Mononuclear cell (primary cell): ENCODE measurements at regions not wholly inside any gene's neighbourhood (a gene's known extent, or its start where the extent isn't known, plus 50 kb on each side); places are given as distances from the start of the nearest gene placed in this dataset.

Experiments used
- H3K27me3 ChIP-seq: 2 replicates; pipeline ENCODE4 v1.6.0; 2011; ENCODE audit warnings: low read length, control low read depth; ENCODE audit not compliant: insufficient read depth
- H3K4me1 ChIP-seq: 2 replicates; pipeline ENCODE4 v1.5.1; 2011; ENCODE audit warnings: mild to moderate bottlenecking, low read length, control low read depth; ENCODE audit not compliant: insufficient read depth
- H3K4me3 ChIP-seq: 2 replicates; pipeline ENCODE4 v1.5.1; 2011; ENCODE audit warnings: mild to moderate bottlenecking, low read length, moderate library complexity
- H3K9me3 ChIP-seq: 2 replicates; pipeline ENCODE4 v1.5.1; 2011; ENCODE audit warnings: low read depth, mild to moderate bottlenecking, control low read depth, low read length

DNA sequence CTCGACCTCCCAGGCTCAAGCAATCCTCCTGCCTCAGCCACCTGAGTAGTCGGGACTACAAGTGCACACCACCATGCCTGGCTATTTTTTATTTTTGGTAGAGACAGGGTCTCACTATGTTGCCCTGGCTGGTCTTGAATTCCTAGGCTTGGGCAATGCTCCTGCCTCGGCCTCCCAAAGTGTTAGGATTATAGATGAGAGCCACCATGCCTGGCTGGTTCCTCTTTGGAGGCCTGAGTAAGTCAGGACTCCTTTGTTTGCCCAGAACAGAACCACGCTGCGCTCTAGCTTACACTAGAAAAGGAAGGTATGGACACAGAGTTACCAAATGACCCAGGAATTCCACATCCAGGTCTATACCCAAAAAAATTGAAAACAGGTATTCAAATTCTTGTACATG lies 135.9 kb upstream of the SLC1A4 start:
- Histone ChIP-seq H3K4me3 (no peak overlapping the region), H3K9me3 (no peaks in the 10 kb centered on the region), H3K4me1 (peaks cover 87% of the 10 kb centered on the region), H3K27me3 (no peaks in the 10 kb centered on the region)

- H3K27me3 ChIP-seq, result no peaks in the 10 kb centered on the region
- H3K4me3 ChIP-seq, result no peak overlapping the region
- H3K4me1 ChIP-seq, result peaks cover 87% of the 10 kb centered on the region
- no peaks in the 10 kb centered on the region for H3K9me3 ChIP-seq
Observed at GRCh38 chr2:64853894-64854293, 135.3 kb upstream of the SLC1A4 start.

GRCh38 chr2:64854773-64855237 lies 134.4 kb upstream of the SLC1A4 start:
- Histone ChIP-seq H3K4me1 (peaks cover 88% of the 10 kb centered on the region), H3K4me3 (no peak overlapping the region), H3K27me3 (no peaks in the 10 kb centered on the region), H3K9me3 (no peaks in the 10 kb centered on the region)

DNA sequence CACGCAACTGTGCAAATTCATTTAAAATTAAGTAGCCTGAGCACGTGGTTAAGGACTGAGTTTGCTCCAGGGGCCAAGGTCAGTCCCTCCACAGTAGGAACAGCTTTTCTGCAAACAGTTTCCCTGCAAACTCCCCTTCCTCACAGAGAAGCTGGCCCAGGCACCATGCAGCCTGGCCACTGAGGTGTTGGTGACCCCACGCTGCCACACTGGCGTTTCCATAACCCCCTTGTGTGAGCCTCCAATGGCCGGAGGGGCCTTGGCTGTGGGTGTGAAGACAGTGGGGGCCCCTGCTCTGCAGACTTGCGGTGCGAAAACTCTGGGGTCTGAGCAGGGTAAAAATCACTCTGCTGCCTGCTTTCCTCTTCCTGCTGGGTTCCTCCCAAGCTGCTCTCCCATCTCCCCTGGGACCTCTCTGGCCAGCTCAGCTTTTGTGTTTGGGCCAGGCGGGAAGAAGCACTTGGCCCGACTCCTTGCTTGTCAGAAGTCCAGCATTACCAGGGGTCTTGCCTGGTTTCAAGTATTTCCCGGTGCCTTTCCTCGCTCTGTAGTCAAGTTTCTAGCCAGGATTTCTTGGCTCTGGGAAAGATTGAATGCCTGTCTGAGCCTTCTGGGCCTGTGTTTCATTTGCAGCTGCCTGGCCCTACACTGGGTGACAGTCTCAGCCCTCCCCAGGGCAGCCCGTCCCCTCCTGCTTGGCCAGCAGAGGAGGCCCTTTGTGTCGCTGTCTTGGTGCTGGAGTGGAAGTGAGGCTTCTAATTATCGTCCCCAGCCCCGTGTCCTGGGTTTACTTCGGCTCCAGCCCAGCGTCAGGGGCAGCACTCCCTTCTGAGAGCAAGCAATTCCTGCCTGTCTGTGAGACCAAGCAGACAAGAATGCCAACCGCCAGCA lies 131.4 kb upstream of the SLC1A4 start:
- Histone ChIP-seq H3K9me3 (no peaks in the 10 kb centered on the region), H3K4me3 (no peak overlapping the region), H3K27me3 (no peaks in the 10 kb centered on the region), H3K4me1 (peaks cover 87% of the 10 kb centered on the region)

DNA sequence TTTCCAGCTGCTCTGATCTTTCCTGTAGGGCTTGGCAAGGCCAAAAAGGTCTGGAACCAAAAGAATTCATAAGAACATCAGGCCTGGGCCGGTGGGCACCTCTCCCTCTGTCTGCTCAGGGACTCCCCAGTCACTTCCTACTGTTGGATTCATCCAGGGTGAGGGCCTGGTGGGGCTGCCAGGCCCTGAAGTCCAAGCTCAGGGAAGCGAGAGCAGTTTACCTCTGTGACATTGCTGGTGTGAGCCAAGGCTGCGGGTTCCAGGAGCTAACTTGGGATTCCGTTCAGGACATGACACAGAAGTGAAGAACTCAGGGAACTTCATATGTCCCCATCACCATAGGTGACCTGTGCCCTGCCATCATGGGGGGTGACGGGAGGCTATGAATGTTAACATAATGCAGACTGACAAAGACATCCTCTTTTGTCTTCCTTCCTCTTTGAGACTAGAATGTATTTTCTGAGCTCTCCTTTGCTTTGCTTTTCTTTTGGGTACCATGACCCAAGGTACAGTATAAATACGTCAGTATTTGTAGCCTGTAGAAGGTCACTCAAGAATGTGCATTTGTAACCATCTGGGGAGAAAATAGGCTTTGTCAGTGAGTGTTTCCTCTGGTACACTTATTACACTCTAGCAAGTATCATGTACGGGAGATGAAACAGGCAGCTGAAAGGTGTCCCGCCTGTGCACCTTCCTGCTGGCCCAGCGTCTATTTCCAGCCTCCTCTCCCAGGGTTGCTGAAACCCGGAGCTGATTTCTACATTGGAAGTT lies 130.5 kb upstream of the SLC1A4 start:
- Histone ChIP-seq H3K4me3 (no peak overlapping the region), H3K9me3 (no peaks in the 10 kb centered on the region), H3K27me3 (no peaks in the 10 kb centered on the region), H3K4me1 (peaks cover 87% of the 10 kb centered on the region)

DNA sequence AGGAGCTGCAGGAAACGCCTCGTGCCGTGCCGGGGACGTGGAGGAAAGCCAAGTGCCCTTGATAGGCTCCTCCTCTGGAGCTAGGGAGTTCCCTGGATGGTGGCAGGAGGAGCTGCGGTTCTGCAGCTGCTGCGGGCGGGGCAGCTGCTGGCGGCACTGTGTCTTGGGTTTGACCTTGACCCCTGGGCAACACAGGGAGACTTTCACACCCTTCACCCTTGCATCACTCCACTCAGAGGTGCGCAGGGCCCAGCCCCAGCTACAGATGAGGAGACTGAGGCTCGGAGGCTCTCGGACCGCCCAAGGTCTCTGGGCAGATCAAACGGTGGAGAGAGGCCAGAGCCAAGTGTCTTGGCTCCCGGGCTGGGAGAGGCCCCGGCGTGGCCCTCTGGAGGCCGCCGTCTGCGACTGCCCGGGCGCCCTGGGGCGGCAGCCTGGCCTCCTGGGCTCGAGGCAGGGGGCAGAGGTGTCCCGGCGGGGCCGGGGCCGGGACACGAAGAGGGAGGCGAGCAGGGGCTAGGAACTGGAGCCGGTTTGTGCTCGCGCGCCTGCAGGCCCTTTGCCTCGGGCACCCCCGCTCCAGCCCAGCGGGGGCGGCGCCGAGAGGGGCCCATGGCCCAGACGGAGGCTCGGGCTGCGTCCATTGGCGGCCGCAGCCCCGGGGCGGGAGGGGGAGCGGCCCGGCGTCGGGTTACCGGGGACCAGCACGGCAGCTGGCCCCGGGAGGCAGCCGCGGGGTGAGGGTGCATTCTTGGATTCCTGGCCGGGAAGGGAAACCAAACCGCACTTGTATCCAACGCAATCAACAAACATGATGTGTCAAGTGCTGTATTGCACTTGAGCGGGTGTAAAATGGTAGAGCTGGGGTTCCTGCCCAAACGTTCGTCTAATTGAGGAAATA lies 129.6 kb upstream of the SLC1A4 start:
- H3K4me1 ChIP-seq, result peaks cover 87% of the 10 kb centered on the region
- H3K4me3 ChIP-seq, result peak overlapping the region; percentile 38
- no peaks in the 10 kb centered on the region for H3K27me3 ChIP-seq
- no peaks in the 10 kb centered on the region for H3K9me3 ChIP-seq

- Histone ChIP-seq H3K4me1 (peaks cover 81% of the 10 kb centered on the region), H3K4me3 (peak overlapping the region; percentile 38), H3K27me3 (no peaks in the 10 kb centered on the region), H3K9me3 (no peaks in the 10 kb centered on the region)
Observed at GRCh38 chr2:64860276-64860885, 128.8 kb upstream of the SLC1A4 start.

GRCh38 chr2:64860936-64861335 lies 128.3 kb upstream of the SLC1A4 start:
- Histone ChIP-seq H3K4me3 (no peak overlapping the region), H3K4me1 (peaks cover 85% of the 10 kb centered on the region), H3K27me3 (no peaks in the 10 kb centered on the region)

GRCh38 chr2:64861452-64862397 lies 127.5 kb upstream of the SLC1A4 start:
- no peaks in the 10 kb centered on the region for H3K9me3 ChIP-seq
- no peaks in the 10 kb centered on the region for H3K27me3 ChIP-seq
- H3K4me3 ChIP-seq, result no peak overlapping the region
- H3K4me1 ChIP-seq, result peaks cover 86% of the 10 kb centered on the region

More at GRCh38 chr2:64860936-64861335, 128.3 kb upstream of the SLC1A4 start:
- H3K9me3 ChIP-seq, result no peaks in the 10 kb centered on the region

DNA sequence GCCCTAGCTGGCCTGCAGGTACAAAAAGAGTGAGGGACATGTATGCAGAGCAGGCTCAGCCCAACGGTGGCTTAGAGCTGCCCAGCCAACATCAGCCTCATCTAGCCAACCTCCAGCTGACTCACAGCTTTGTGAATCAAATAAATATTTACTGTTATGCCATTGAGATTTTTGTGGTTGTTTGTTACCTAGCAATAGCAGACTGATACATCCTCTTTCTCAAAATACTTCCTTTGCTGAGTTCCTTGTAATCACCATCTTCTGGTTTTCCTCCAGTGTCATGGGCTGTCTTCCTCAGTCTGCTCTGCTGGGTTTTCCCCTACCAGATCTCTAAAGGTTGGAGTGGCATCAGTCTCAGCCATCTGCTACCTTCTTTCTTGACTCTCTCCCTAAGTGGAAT lies 126.6 kb upstream of the SLC1A4 start:
- peaks cover 78% of the 10 kb centered on the region for H3K4me1 ChIP-seq
- no peaks in the 10 kb centered on the region for H3K9me3 ChIP-seq
- H3K4me3 ChIP-seq, result no peak overlapping the region
- no peaks in the 10 kb centered on the region for H3K27me3 ChIP-seq

GRCh38 chr2:64863097-64863820 lies 125.9 kb upstream of the SLC1A4 start:
- Histone ChIP-seq H3K27me3 (no peaks in the 10 kb centered on the region), H3K9me3 (no peaks in the 10 kb centered on the region), H3K4me1 (peaks cover 72% of the 10 kb centered on the region), H3K4me3 (no peak overlapping the region)

DNA sequence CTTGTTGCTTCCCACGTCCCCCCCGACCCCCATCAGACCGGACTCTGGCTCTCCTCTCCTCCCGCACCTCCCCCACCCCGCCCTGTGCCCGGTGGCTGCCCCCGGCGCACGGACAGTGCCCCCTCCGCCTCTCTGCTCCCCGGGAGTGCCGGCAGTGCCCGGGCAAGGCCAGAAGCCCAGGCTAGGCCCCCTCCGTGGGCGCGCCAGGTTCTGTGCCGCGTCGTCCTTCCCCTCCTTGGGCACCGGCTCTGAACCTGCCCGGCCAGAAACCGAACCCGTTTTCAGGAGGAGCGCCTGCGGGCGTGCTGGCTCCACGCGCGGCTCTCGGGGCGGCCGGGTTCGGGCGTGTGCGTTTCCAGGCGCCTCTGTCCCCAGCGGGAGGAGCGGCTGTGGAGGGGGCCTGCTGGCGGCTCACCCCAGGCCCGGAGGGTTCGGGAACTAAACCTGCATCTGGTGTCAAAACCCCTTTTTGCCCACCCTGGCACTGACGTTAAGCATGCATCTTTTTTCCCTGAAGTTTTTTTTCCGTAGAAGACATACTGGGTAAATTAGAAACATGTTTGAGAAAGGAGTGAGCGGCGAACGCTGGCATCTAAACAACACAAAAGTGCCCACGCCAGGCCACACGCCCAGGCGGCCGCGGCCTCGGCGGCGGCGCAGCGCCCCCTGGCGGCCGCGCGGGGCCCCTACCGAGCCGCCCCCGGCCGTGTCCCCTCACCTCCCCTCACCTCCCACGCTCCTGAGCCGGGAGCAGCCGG lies 123.9 kb upstream of the SLC1A4 start:
- Histone ChIP-seq H3K27me3 (no peaks in the 10 kb centered on the region), H3K9me3 (no peaks in the 10 kb centered on the region), H3K4me1 (peaks cover 52% of the 10 kb centered on the region), H3K4me3 (peak overlapping the region; percentile 55)
